Body of pancreas (tissue), 4 donors: ENCODE measurements at regions not wholly inside any gene's neighbourhood (a gene's known extent, or its start where the extent isn't known, plus 50 kb on each side); places are given as distances from the start of the nearest gene placed in this dataset.

ENCODE experiments used
- POLR2A ChIP-seq, 3 donors: fragments of 450-650 bp; IDR thresholded peaks; one replicate each; pipeline ENCODE4 v1.6.1; 2016; ENCODE audit warnings: antibody characterized with exemption in 3 of 3, mild to moderate bottlenecking in 2 of 3
- TF ChIP-seq, protein P1 (sequence below), 7 experiments: fragments of 450-650 bp in 4 of 7; fragments of 200-600 bp in 3 of 7; sonication (generic) in 3 of 7; IDR thresholded peaks; one replicate each; pipeline ENCODE4 v1.5.1; 2016 to 2019; ENCODE audit warnings: antibody characterized with exemption in 7 of 7

DNA sequence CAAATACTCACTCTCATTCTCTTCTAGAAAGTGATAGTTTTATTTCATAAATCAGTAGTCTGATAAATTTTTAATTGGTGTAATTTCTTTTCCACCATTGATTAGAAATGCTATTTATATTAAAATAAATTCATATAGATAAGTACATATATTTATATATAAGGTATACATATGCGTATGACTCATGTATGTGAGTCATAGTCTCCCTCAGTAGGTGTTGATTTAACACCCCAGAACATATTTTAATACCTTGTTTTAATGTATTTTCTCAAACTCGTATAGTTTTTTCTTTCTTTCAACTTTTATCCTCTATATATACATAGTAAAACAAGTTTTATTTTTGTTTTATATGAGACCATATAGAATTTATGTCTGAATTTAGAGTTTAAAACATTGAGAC, 130.4 kb downstream of the PLG start:
- TF ChIP-seq, protein P1, sequence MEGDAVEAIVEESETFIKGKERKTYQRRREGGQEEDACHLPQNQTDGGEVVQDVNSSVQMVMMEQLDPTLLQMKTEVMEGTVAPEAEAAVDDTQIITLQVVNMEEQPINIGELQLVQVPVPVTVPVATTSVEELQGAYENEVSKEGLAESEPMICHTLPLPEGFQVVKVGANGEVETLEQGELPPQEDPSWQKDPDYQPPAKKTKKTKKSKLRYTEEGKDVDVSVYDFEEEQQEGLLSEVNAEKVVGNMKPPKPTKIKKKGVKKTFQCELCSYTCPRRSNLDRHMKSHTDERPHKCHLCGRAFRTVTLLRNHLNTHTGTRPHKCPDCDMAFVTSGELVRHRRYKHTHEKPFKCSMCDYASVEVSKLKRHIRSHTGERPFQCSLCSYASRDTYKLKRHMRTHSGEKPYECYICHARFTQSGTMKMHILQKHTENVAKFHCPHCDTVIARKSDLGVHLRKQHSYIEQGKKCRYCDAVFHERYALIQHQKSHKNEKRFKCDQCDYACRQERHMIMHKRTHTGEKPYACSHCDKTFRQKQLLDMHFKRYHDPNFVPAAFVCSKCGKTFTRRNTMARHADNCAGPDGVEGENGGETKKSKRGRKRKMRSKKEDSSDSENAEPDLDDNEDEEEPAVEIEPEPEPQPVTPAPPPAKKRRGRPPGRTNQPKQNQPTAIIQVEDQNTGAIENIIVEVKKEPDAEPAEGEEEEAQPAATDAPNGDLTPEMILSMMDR (IDR thresholded peaks at IDR 0.05) = no peak
- TF ChIP-seq POLR2A (IDR thresholded peaks at IDR 0.05) = no peak
